ENCODE measurements at regions not wholly inside any gene's neighbourhood (a gene's known extent, or its start where the extent isn't known, plus 50 kb on each side); places are given as distances from the start of the nearest gene placed in this dataset.
"Not testable (repeated sequence)": the region's sequence is repeated elsewhere in the genome, so short reads cannot be mapped to it uniquely, and the experiment has no call there.

GRCh38 chr6:55937951-55938690 is 62.7 kb upstream of the BMP5 start:
- H3K9me3 ChIP-seq, result no peaks in the 10 kb centered on the region
- intact Hi-C loops (cut with DNase I), result no loop called here
- no peak overlapping the region for H3K27ac ChIP-seq
- ATAC-seq (no peak), DNase-seq (no peak)
- no peaks in the 10 kb centered on the region for H3K4me1 ChIP-seq
- TF ChIP-seq CTCF (IDR thresholded peaks at IDR 0.05), result no peak
- H3K27me3 ChIP-seq, result no peaks in the 10 kb centered on the region
- H3K36me3 ChIP-seq, result no peaks in the 10 kb centered on the region
- no peak overlapping the region for H3K4me3 ChIP-seq

- TF ChIP-seq CTCF (IDR thresholded peaks at IDR 0.05), result no peak
- Histone ChIP-seq H3K4me1 (no peaks in the 10 kb centered on the region), H3K36me3 (no peaks in the 10 kb centered on the region), H3K27me3 (no peaks in the 10 kb centered on the region), H3K27ac (no peak overlapping the region), H3K9me3 (no peaks in the 10 kb centered on the region), H3K4me3 (no peak overlapping the region)
- DNase-seq, result peak in 1 of 4 donors; percentile 38
- ATAC-seq, result no peak
- intact Hi-C loops (cut with DNase I), result no loop called here
Measured at GRCh38 chr6:55937261-55937947, 62.0 kb upstream of the BMP5 start.

- no peak for TF ChIP-seq CTCF (IDR thresholded peaks at IDR 0.05)
- ATAC-seq (no peak), DNase-seq (no peak)
- H3K27me3 ChIP-seq, result no peaks in the 10 kb centered on the region
- no peaks in the 10 kb centered on the region for H3K36me3 ChIP-seq
- H3K4me1 ChIP-seq, result no peaks in the 10 kb centered on the region
- H3K9me3 ChIP-seq, result no peaks in the 10 kb centered on the region
- H3K4me3 ChIP-seq, result no peak overlapping the region
- intact Hi-C loops (cut with DNase I), result no loop called here
- no peak overlapping the region for H3K27ac ChIP-seq
Measured at GRCh38 chr6:55931101-55931500, 55.7 kb upstream of the BMP5 start.

GRCh38 chr6:55927713-55928112 is 52.3 kb upstream of the BMP5 start:
- ATAC-seq; H3K36me3 ChIP-seq; H3K9me3 ChIP-seq; H3K4me1 ChIP-seq; intact Hi-C loops (cut with DNase I); H3K27me3 ChIP-seq; H3K27ac ChIP-seq; DNase-seq; H3K4me3 ChIP-seq: not testable (repeated sequence)

- Histone ChIP-seq H3K27ac (no peak overlapping the region), H3K9me3 (no peaks in the 10 kb centered on the region), H3K27me3 (no peaks in the 10 kb centered on the region), H3K4me3 (no peak overlapping the region), H3K4me1 (no peaks in the 10 kb centered on the region), H3K36me3 (no peaks in the 10 kb centered on the region)
- intact Hi-C loops (cut with DNase I), result no loop called here
- TF ChIP-seq CTCF (IDR thresholded peaks at IDR 0.05), result no peak
- ATAC-seq (no peak), DNase-seq (no peak)
Measured at GRCh38 chr6:55925292-55925691, 49.9 kb upstream of the BMP5 start.
